Activated naive CD8-positive, alpha-beta T cell treated with anti-CD3 and anti-CD28 coated beads, Interleukin-2, amount 50 U/mL, for 24 hours (primary cell): ENCODE measurements at regions not wholly inside any gene's neighbourhood (a gene's known extent, or its start where the extent isn't known, plus 50 kb on each side); places are given as distances from the start of the nearest gene placed in this dataset.

ENCODE experiments used
- ATAC-seq: fragments of 150-1000 bp; cut with Tn5 transposase; one replicate; pipeline ENCODE4 v1.10.0; 2021
- DNase-seq: peaks from one replicate; pipeline ENCODE4 v3.0.0; 2021
- H3K27ac Mint-ChIP-seq: one replicate; pipeline ENCODE4 v1.8.0; 2021; ENCODE audit warnings: mild to moderate bottlenecking, mixed read lengths
- H3K27me3 Mint-ChIP-seq: one replicate; pipeline ENCODE4 v1.8.0; 2021; ENCODE audit warnings: mixed read lengths
- H3K36me3 Mint-ChIP-seq: one replicate; pipeline ENCODE4 v1.8.0; 2021; ENCODE audit warnings: low read depth, mixed read lengths
- H3K4me1 Mint-ChIP-seq: one replicate; pipeline ENCODE4 v1.8.0; 2021; ENCODE audit warnings: mixed read lengths
- H3K4me3 Mint-ChIP-seq: one replicate; pipeline ENCODE4 v1.8.0; 2021; ENCODE audit warnings: mild to moderate bottlenecking, moderate library complexity, mixed read lengths
- H3K9me3 Mint-ChIP-seq: one replicate; pipeline ENCODE4 v1.8.0; 2021; ENCODE audit warnings: mixed read lengths

DNA sequence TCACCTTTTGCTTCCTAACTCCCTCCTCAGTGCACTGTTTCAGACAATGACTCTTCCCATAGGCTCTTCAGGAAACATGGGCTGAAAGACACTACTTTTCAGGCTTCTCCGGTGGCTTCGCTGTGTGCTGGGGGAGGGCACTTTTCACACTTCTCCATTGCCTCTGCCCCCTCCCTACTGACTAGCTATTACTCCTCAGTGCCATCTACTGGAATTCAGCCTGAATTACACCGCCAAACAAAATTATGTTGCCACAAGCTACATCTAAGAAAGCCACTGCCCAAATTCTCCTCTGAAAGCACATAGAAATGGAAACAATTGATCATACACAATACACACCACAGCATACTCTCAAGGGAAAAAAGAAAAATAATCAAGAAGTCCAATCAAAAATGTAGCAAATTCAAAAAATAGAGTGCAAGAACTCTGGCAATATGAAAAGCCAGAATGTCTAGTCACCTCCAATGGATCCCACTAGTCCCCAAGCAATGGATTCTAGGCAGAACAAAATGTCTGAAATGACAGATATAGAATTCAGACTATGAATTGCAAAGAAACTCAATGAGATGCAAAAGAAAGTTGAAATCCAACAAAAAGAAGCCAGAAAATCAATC is 1139.4 kb upstream of the GYPC start:
- Mint-ChIP-seq H3K4me3 (no peak overlapping the region), H3K9me3 (peaks cover 14% of the 10 kb centered on the region), H3K4me1 (no peaks in the 10 kb centered on the region), H3K36me3 (no peaks in the 10 kb centered on the region), H3K27ac (no peak overlapping the region), H3K27me3 (no peaks in the 10 kb centered on the region)
- DNase-seq (no peak), ATAC-seq (no peak)

DNA sequence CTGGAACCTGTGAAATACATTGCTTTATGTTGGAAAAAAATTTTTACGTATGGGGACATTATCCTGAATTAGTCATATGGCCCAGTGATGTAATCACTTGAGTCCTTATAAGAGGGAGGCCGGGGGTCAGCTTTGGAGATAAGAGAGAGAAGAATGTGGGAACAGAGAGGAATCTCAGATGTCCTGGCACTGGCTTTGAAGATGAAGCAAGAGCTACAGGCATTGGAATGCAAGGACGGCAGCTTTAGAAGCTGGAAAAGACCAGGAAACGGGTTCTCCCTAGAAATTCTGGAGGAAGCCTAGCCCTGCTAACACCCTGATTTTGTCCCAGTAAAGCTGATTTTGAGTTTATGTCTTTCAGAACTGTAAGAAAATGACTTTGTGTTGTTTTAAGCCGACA is 1129.9 kb upstream of the GYPC start:
- DNase-seq = no peak
- Mint-ChIP-seq H3K36me3 (no peaks in the 10 kb centered on the region), H3K27me3 (no peaks in the 10 kb centered on the region), H3K4me1 (no peaks in the 10 kb centered on the region), H3K4me3 (no peak overlapping the region), H3K9me3 (peaks cover 4% of the 10 kb centered on the region), H3K27ac (no peak overlapping the region)
- ATAC-seq = no peak

DNA sequence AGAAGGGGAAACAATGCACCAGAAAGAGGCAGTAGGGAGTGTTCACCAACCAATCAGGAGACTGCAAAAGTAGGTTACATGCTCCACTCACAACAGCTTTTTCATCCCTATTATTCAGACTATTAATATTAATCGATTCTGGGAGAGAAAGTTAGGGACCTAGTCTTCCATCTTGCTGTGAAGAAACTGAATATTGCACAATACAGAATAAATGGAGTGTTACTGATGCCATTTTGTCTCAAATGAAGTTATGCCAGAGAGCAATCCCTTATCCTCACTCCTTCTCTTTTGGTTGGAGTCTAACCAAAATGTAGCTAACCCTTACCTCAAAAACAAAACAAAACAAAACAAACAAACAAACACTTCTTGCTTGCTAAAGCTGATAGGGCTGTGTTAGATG is 1120.9 kb upstream of the GYPC start:
- Mint-ChIP-seq H3K27ac (no peak overlapping the region), H3K36me3 (no peaks in the 10 kb centered on the region), H3K4me3 (no peak overlapping the region), H3K27me3 (no peaks in the 10 kb centered on the region), H3K9me3 (peaks cover 3% of the 10 kb centered on the region), H3K4me1 (no peaks in the 10 kb centered on the region)
- DNase-seq = no peak
- ATAC-seq = no peak

DNA sequence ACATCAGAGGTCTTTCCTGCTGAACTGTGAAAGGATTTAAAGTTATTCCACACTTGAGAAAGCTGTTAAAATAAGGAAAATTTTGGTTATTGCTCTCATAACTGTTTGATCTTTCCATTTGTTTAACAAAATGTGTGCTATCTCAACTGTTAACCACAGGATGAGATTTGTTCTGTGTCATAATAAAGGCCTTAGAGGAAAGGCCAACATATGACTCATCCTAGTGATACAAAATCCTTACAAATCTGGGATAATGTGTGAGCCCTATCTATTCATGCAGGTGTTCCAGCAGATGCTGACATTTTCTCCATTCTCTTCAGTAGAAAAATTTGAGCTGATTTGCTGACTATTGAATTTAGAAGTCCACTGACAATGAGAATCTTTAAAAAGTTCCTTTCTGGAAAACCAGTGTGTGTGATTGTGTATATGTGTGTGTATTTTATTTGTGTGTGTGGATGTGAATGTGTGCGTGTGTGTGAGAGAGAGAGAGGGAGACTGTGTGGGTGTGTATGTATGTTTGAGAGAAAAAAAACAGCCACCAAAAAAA is 1111.9 kb upstream of the GYPC start:
- ATAC-seq = no peak
- Mint-ChIP-seq H3K4me1 (no peaks in the 10 kb centered on the region), H3K27ac (no peak overlapping the region), H3K4me3 (no peak overlapping the region), H3K27me3 (no peaks in the 10 kb centered on the region), H3K36me3 (no peaks in the 10 kb centered on the region), H3K9me3 (peaks cover 13% of the 10 kb centered on the region)
- no peak for DNase-seq

DNA sequence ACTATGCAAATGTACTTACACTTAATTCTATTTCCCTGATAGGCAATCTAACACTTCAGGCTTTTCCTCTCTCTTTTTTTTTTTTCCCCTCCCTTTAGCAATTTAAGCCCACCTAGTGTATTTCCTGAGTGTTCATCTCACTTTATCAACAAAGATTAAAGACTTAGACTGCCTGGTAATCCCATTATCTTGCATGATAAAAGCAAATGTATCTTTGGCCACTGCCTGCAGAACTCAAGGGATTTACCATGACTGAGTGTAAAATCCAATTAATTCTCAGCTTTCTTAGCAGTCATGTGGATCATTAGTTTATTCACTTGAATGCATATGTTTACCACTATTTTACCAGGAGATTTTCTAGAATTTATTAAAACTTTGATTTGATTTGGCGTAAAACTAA is 1102.2 kb upstream of the GYPC start:
- H3K9me3 Mint-ChIP-seq = peaks cover 15% of the 10 kb centered on the region

DNA sequence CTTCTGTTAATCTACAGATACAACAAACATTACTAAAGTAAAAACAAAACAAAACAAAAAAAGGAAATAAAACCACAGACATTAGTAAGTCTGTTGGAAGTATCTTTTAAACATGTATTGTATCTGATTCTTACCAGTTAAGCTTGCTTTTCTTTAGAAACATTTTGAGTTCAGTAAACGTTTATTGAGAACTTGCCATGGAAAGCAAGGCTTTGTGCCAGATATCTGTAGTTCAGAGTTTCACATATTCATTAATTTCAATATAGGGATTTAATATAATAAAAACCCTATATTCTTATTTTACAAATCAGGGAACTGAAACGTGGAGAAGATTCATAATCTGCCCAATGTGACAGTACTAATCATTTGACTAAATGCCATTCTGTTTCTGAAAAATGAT is 1101.0 kb upstream of the GYPC start:
- DNase-seq = no peak
- no peaks in the 10 kb centered on the region for H3K36me3 Mint-ChIP-seq
- H3K4me1 Mint-ChIP-seq = no peaks in the 10 kb centered on the region
- no peak for ATAC-seq
- H3K9me3 Mint-ChIP-seq = peaks cover 8% of the 10 kb centered on the region
- no peaks in the 10 kb centered on the region for H3K27me3 Mint-ChIP-seq
- no peak overlapping the region for H3K27ac Mint-ChIP-seq
- H3K4me3 Mint-ChIP-seq = no peak overlapping the region

More for the DNA sequence above, 1102.2 kb upstream of the GYPC start:
- Mint-ChIP-seq H3K27ac (no peak overlapping the region), H3K27me3 (no peaks in the 10 kb centered on the region), H3K4me1 (no peaks in the 10 kb centered on the region), H3K36me3 (no peaks in the 10 kb centered on the region), H3K4me3 (no peak overlapping the region)
- ATAC-seq (no peak), DNase-seq (no peak)

DNA sequence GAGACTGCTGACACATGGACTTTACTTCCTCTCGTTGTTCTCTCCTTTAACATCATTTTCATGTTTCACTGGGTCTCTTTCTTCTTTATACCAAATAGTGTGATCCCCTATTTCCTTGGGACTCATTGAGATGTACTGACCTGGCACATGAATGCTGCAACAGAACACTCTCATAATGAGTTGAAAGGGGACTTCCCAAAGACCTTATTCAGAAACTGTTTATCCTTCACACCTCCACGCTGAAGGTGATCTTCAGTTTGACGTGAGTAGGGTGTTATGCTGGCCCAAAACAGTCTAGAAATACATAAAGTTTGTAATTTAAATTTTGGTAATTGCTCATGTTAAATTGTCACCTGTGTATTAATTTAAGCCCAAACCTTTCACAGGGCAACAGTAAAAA is 1096.8 kb upstream of the GYPC start:
- Mint-ChIP-seq H3K9me3 (peaks cover 8% of the 10 kb centered on the region), H3K27me3 (no peaks in the 10 kb centered on the region), H3K36me3 (no peaks in the 10 kb centered on the region)

DNA sequence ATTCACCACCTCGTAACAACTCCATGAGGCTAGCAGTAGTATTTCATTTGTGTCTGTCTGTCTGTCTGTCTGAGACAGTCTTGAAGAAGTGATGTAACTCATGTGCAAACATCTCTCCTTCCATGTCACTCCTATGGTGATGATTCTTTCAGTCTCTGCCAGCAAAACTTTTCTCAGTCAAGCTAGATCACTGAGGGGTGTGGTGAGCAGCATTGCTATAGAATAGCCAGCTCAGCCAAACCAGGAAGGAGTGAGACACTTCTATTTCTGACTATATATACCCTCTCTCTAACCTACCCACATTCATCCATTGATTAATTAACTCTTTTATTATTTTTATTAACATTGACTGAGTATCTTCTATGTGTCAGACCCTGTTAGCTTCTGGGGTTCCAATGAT is 1095.1 kb upstream of the GYPC start:
- no peak for ATAC-seq
- H3K4me1 Mint-ChIP-seq = no peaks in the 10 kb centered on the region
- no peaks in the 10 kb centered on the region for H3K27me3 Mint-ChIP-seq
- H3K27ac Mint-ChIP-seq = no peak overlapping the region
- no peaks in the 10 kb centered on the region for H3K36me3 Mint-ChIP-seq
- DNase-seq = no peak
- H3K4me3 Mint-ChIP-seq = no peak overlapping the region
- peaks cover 5% of the 10 kb centered on the region for H3K9me3 Mint-ChIP-seq

More for the DNA sequence above, 1096.8 kb upstream of the GYPC start:
- ATAC-seq (no peak), DNase-seq (no peak)
- Mint-ChIP-seq H3K4me1 (no peaks in the 10 kb centered on the region), H3K27ac (no peak overlapping the region), H3K4me3 (no peak overlapping the region)

DNA sequence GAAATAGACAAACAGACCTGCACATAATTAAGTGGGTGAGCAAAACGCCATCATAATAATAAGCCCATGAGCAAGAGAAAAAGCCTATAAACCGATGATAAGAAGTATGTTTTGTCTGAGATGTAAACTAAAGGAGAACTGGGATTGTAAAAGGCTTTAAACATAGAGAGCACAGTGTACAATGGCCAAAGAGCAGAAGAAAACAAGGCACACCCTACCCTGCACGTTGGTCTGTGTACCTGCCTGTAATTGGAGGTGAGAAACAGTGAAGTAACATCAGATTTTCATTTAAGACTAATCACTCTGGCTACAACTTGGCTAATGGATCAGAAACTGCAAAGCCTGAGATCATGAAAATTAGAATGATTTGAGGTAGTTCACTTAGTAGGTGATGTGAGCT is 1094.7 kb upstream of the GYPC start:
- Mint-ChIP-seq H3K4me3 (no peak overlapping the region), H3K4me1 (no peaks in the 10 kb centered on the region), H3K36me3 (no peaks in the 10 kb centered on the region), H3K27ac (no peak overlapping the region), H3K9me3 (peaks cover 5% of the 10 kb centered on the region), H3K27me3 (no peaks in the 10 kb centered on the region)
- no peak for DNase-seq
- no peak for ATAC-seq

DNA sequence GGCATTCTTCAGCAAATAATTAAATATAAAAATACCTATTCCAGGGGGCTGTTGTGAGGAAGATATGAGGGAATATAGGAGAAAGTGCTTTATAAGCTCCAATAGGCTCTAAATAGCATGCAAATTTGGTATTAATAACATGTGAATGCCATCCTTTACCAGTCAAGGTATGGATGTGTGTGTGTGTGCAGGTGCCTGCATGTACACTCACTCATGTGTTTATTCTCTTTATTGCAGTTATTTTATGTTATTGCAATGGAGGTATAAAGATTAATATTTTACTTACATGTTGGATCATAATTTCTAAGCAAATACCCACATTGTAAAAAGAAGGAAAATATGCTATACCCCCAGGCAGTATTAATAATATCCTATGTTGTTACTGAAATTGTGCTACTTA is 1093.0 kb upstream of the GYPC start:
- ATAC-seq (no peak), DNase-seq (no peak)
- H3K27ac Mint-ChIP-seq = no peak overlapping the region
- no peaks in the 10 kb centered on the region for H3K4me1 Mint-ChIP-seq
- H3K27me3 Mint-ChIP-seq = no peaks in the 10 kb centered on the region
- H3K4me3 Mint-ChIP-seq = no peak overlapping the region
- H3K9me3 Mint-ChIP-seq = peaks cover 5% of the 10 kb centered on the region
- no peaks in the 10 kb centered on the region for H3K36me3 Mint-ChIP-seq

DNA sequence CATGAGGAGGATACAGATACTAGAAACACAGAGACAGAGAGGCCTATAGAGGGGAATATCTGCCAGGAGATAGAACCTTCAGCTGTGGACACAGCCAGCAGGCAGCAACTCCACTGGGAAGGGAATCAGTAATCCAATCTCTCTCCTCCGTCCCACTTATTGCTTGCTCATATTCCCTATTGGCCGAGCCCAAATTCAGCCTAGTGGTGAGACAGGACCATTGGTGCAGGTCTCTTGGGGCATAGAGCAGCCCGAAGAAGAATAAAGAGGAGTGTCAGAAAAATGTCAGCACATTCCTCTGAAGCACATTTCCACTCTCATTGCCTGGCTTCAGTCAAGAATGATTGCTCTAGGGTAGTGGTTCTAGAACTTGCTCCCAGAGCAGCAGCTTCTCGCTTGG is 1091.5 kb upstream of the GYPC start:
- Mint-ChIP-seq H3K9me3 (peaks cover 5% of the 10 kb centered on the region), H3K36me3 (no peaks in the 10 kb centered on the region), H3K4me1 (no peaks in the 10 kb centered on the region), H3K4me3 (no peak overlapping the region), H3K27me3 (no peaks in the 10 kb centered on the region), H3K27ac (no peak overlapping the region)
- no peak for ATAC-seq
- DNase-seq = no peak

DNA sequence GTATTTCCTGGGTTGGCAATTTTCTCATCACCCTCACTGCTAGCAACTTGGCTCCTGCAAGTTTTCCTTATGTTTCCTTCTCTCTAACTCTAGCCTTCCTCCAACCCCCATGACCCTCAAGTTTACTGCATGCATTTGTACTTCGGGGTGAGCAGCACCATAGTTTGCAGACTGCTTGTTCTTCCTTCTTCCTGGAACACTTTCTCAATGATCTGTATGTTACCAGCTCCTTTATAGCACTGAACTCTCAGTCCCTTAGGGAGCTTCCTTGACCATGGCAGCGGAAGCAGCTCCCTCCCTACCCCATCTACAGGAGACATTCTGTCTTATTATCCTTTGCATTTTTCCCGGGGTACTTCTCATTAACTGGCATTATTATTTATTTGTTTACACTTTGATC is 1089.5 kb upstream of the GYPC start:
- Mint-ChIP-seq H3K27ac (no peak overlapping the region), H3K9me3 (peaks cover 5% of the 10 kb centered on the region), H3K4me1 (no peaks in the 10 kb centered on the region), H3K27me3 (no peaks in the 10 kb centered on the region), H3K4me3 (no peak overlapping the region), H3K36me3 (no peaks in the 10 kb centered on the region)
- ATAC-seq (no peak), DNase-seq (no peak)

DNA sequence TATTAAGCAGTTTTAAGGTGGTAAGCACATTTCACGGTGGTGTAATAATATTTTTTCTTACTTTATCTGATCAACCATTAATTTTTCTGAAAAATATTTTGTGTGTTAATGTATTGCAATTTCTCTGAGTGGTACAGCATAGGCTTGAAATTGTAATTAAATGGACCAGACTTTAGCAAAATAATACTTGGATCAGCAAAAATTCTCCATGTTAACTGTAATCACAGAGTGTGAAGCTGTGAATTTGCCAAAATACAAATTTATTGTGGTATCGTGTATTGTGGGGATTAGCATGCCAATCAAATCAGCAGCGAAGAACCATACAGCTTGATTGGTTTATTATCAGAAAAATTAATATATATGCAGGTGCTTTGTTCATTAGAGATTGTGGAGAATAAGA is 1088.9 kb upstream of the GYPC start:
- ATAC-seq (no peak), DNase-seq (no peak)
- Mint-ChIP-seq H3K4me3 (no peak overlapping the region), H3K36me3 (no peaks in the 10 kb centered on the region), H3K4me1 (no peaks in the 10 kb centered on the region), H3K27me3 (no peaks in the 10 kb centered on the region), H3K27ac (no peak overlapping the region), H3K9me3 (peaks cover 3% of the 10 kb centered on the region)

DNA sequence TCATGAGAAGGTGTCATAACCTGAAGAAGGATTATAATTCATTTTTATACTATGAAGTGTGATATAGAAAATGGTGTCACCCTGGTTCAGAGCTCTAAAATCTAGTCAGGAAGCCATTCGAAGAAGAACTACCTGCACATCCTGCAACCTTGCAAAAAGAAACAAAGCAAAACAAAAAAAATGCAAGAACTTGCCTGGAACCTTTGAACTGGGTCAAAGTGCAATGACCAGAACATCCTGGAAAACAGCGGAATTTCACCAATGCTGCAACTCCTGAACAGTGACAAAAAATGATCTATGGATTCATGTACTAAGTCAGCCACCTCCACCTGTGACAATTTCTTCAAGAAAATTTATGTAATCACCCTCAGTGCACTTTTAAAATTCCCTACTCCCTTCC is 1083.3 kb upstream of the GYPC start:
- DNase-seq (no peak), ATAC-seq (no peak)
- H3K27ac Mint-ChIP-seq = no peak overlapping the region
- no peak overlapping the region for H3K4me3 Mint-ChIP-seq
- H3K4me1 Mint-ChIP-seq = no peaks in the 10 kb centered on the region
- no peaks in the 10 kb centered on the region for H3K27me3 Mint-ChIP-seq
- peaks cover 11% of the 10 kb centered on the region for H3K9me3 Mint-ChIP-seq
- H3K36me3 Mint-ChIP-seq = no peaks in the 10 kb centered on the region

DNA sequence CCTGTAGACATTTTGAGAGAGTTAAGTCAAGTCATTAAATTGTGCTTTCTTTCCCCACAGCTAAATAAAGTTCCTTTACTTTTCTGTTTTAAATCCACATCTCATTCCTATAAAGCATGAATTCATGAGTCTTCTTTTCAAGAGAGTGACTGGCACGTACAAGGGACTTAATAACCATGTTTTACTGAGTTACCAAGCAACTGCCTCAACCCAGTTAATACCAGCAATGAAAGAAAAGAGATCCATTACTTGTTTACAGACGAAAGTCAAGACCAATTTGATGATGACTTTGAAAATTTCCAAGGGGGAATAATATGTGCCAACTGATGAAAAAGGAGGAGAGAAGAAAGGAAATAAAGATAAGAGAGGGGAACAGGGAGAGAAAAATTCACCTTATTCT is 1082.5 kb upstream of the GYPC start:
- Mint-ChIP-seq H3K36me3 (no peaks in the 10 kb centered on the region), H3K9me3 (peaks cover 11% of the 10 kb centered on the region), H3K27me3 (no peaks in the 10 kb centered on the region), H3K4me3 (no peak overlapping the region), H3K27ac (no peak overlapping the region), H3K4me1 (no peaks in the 10 kb centered on the region)
- ATAC-seq (no peak), DNase-seq (no peak)

DNA sequence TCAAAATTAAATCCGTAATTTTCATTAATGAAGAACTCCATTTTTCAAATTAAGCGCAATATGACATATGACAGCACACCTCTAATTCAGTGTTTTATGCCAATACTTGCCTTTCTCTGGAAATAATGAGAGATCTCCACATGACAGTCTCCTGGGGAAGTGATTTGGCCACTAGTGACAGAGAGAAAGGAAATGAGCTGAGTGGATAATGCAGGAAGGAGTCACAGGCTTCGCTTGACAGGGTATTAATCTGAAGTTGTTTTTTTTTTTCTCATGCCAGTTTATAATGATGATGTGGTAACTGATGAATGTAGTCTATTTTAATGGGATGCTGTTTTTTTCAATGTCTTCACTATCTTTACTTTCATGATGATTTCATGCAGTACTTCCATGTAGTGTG is 1079.4 kb upstream of the GYPC start:
- Mint-ChIP-seq H3K9me3 (peaks cover 8% of the 10 kb centered on the region), H3K4me1 (no peaks in the 10 kb centered on the region), H3K27me3 (no peaks in the 10 kb centered on the region), H3K27ac (no peak overlapping the region), H3K4me3 (no peak overlapping the region), H3K36me3 (no peaks in the 10 kb centered on the region)
- no peak for ATAC-seq
- DNase-seq = no peak
